HG02852 (cell line): ENCODE measurements at regions not wholly inside any gene's neighbourhood (a gene's known extent, or its start where the extent isn't known, plus 50 kb on each side); places are given as distances from the start of the nearest gene placed in this dataset.

Experiments used
- ATAC-seq: cut with Tn5 transposase; IDR thresholded peaks from one replicate; pipeline ENCODE4 v1.9.1; 2021; ENCODE audit warnings: mild to moderate bottlenecking, moderate library complexity; ENCODE audit not compliant: unreplicated experiment

GRCh38 chr1:232452117-232452516 lies 177.8 kb downstream of the SIPA1L2 start:
- ATAC-seq = no peak

GRCh38 chr1:232451506-232451905 lies 178.4 kb downstream of the SIPA1L2 start:
- no peak for ATAC-seq

GRCh38 chr1:232450615-232451014 lies 179.3 kb downstream of the SIPA1L2 start:
- no peak for ATAC-seq

GRCh38 chr1:232447125-232447524 lies 182.8 kb downstream of the SIPA1L2 start:
- no peak for ATAC-seq

- no peak for ATAC-seq
Measured at GRCh38 chr1:232445361-232446106, 184.4 kb downstream of the SIPA1L2 start.

GRCh38 chr1:232443372-232443771 lies 186.6 kb downstream of the SIPA1L2 start:
- ATAC-seq = no peak

- no peak for ATAC-seq
Measured at GRCh38 chr1:232441036-232441411, 188.9 kb downstream of the SIPA1L2 start.

GRCh38 chr1:232440325-232441035 lies 189.5 kb downstream of the SIPA1L2 start:
- ATAC-seq = peak; percentile 59

- no peak for ATAC-seq
Measured at GRCh38 chr1:232439011-232439410, 190.9 kb downstream of the SIPA1L2 start.

GRCh38 chr1:232438476-232438875 lies 191.5 kb downstream of the SIPA1L2 start:
- no peak for ATAC-seq

GRCh38 chr1:232437510-232437909 lies 192.4 kb downstream of the SIPA1L2 start:
- no peak for ATAC-seq

GRCh38 chr1:232435729-232436128 lies 194.2 kb downstream of the SIPA1L2 start:
- ATAC-seq = no peak

GRCh38 chr1:232432313-232432712 lies 197.6 kb downstream of the SIPA1L2 start:
- no peak for ATAC-seq

GRCh38 chr1:232431748-232432147 lies 198.2 kb downstream of the SIPA1L2 start:
- ATAC-seq = no peak

GRCh38 chr1:232431326-232431725 lies 198.6 kb downstream of the SIPA1L2 start:
- no peak for ATAC-seq

GRCh38 chr1:232430467-232430866 lies 199.5 kb downstream of the SIPA1L2 start:
- no peak for ATAC-seq

GRCh38 chr1:232428786-232429530 lies 201.0 kb downstream of the SIPA1L2 start:
- ATAC-seq = no peak

- no peak for ATAC-seq
Measured at GRCh38 chr1:232428036-232428645, 201.8 kb downstream of the SIPA1L2 start.

- ATAC-seq = no peak
Measured at GRCh38 chr1:232426801-232427200, 203.1 kb downstream of the SIPA1L2 start.

GRCh38 chr1:232425421-232425820 lies 204.5 kb downstream of the SIPA1L2 start:
- no peak for ATAC-seq

GRCh38 chr1:232423591-232423990 lies 206.3 kb downstream of the SIPA1L2 start:
- no peak for ATAC-seq
